Hypothalamus (tissue), 51 donors: ENCODE measurements at regions not wholly inside any gene's neighbourhood (a gene's known extent, or its start where the extent isn't known, plus 50 kb on each side); places are given as distances from the start of the nearest gene placed in this dataset.

Experiments
- DNase-seq, 51 donors: peaks; one replicate each; lab custom pipeline; 2025; lab: John Stamatoyannopoulos, UW

GRCh38 chr18:37710726-37711125 is 145.1 kb upstream of the CELF4 start:
- no peak for DNase-seq

DNA sequence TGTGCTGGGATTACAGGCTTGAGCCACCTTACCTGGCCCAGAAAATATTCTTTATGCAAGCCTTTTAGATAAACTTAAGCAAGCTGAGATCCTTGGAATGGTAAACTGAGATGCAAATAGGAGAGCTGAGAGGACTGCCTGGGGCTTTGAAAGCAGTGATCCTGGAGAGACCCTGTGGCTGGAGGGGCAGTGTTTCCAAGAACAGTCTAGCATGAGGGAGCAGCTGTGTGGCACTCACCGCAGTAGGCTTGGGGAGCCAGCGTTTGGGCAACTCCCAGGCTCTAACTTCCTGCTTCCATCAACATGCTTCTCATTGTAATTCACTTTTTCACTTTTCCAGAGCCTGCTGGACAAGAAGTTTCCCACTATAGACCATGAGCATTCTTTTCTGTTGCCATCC is 144.1 kb upstream of the CELF4 start:
- no peak for DNase-seq

DNA sequence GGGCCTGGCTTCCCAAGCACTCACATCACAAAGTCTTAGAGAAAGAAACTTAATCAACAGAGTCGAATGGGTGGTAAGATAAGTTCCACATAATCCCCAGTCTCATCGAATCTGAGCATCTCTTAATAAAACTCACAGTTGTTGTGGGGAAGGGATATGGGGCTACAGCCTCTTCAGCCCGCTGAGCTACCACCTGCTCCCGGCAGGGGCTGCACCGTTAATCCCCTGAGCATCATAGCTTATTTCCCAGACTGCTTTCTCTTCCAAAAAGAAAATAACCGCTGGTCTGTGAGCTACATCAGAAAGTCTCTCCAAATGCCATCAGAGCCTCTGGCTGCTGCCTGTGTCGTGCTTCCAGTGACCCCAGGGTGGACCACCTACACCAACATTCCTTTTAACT is 139.4 kb upstream of the CELF4 start:
- DNase-seq, result no peak

DNA sequence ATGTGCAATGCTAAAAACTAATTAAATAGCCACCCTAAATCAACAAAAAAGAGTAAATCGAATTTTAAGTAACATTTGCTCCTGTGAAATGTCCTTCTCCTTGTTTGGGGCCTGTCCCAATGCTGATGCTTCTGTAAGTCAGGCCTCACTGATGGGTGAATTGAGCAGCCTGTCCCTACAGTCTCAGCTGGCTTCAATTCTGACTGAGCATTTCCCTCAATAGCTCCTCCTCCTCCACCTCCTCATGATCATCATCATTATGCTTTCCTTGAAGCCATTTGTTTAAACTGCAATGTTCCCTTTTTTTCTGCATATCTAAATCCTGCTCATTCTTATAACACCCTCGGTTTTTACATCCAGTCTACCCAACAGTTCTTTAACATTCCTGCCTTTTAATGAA is 137.2 kb upstream of the CELF4 start:
- DNase-seq, result no peak

DNA sequence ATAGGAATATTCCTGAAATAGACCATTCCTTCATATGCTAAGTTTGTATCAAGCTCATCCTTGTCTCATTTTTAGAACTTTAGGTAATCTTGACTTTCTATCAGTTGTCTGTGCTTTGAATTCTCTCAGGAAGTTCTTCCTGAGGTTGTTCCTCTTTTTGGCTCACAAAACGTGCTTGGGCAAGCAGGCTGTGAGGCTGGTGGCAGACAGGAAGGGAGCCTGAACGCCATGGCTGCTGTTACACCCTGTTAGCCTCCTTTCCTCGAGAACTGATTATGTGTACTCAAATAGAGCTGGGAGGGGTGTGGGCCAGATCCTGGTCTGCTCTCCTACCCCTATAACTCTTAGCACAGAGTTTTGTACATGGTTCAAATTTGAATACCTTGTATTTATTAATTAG is 136.4 kb upstream of the CELF4 start:
- no peak for DNase-seq

- DNase-seq, result no peak
Observed at GRCh38 chr18:37698508-37699040, 133.0 kb upstream of the CELF4 start.

GRCh38 chr18:37694516-37694915 is 128.9 kb upstream of the CELF4 start:
- no peak for DNase-seq

- DNase-seq, result no peak
Observed at GRCh38 chr18:37691162-37691561, 125.6 kb upstream of the CELF4 start.

DNA sequence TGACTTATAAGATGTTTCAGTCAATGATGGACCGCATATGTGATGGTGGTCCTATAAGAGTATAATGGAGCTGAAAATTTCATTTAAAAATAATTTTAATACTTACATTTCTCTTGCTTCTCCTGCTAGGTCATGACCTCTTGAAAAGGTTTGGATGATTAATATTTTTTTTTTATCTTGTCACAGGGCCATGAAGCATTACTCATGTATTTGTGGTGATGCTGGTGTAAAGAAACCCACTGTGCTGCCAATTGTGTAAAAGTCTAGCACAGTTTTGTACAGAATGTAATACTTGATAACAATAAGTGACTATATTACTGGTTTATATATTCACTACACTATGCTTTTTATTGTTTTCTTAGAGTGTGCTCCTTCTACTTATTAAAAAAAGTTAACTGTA is 124.2 kb upstream of the CELF4 start:
- no peak for DNase-seq

- no peak for DNase-seq
Observed at GRCh38 chr18:37684590-37684989, 119.0 kb upstream of the CELF4 start.

DNA sequence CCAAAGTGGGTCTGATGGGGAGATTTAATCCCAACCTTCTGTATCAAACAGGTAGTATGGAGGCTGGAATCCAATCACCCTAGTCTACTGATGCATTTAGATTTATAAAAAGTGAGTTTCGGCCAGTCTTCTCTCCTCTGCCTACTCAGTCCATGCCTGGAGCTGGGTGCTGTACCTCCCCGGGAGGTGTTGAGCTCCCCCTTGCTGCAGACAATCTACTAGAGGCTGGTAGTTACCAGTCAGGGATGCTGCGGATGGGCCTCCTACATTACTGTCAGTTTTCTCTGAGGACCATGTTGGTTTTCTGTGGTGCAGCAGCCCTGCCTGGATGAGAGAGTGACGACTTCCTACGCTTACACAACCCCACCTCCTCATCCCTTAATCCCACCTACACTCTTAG is 118.6 kb upstream of the CELF4 start:
- no peak for DNase-seq

DNA sequence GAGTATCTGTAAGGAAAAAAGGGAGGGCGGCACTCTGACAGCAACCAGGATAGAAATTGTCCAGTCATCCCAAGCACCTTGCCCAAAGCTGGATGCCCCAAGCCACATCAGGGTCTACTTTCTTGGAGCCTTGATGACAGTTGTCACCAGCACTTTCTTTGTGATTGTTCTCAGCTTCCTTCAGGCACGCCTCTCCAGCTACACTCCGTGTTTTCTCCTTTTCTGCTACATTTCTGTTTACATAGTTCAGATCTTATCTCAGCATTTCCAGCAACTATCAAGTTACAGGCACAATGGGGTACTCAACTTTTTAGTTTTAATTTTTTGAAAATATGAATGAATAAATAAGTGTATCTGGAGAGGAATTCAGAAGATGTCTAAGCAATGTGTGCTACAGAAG is 115.3 kb upstream of the CELF4 start:
- no peak for DNase-seq

DNA sequence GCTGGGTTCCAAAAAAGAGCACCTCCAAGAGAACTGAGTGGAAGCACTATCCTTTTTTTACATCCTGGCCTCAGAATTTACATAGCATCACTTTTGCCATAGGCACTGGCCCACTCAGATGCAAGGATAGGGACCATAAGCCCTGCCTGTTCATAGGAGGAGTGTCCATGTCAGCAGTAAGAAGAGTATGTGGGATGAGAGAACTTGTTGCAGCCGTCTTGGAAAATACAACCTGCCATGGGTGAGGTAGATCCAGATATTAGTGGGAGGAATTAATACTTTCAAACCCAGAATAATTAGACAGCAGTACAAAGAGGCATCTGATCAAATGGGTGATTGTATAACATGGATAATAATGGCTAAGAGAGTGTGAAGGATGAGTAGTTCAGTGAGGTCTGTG is 110.7 kb upstream of the CELF4 start:
- no peak for DNase-seq

- DNase-seq, result no peak
Observed at GRCh38 chr18:37675699-37676098, 110.1 kb upstream of the CELF4 start.

- no peak for DNase-seq
Observed at GRCh38 chr18:37674570-37674969, 109.0 kb upstream of the CELF4 start.

- DNase-seq, result no peak
Observed at GRCh38 chr18:37673671-37674070, 108.1 kb upstream of the CELF4 start.

DNA sequence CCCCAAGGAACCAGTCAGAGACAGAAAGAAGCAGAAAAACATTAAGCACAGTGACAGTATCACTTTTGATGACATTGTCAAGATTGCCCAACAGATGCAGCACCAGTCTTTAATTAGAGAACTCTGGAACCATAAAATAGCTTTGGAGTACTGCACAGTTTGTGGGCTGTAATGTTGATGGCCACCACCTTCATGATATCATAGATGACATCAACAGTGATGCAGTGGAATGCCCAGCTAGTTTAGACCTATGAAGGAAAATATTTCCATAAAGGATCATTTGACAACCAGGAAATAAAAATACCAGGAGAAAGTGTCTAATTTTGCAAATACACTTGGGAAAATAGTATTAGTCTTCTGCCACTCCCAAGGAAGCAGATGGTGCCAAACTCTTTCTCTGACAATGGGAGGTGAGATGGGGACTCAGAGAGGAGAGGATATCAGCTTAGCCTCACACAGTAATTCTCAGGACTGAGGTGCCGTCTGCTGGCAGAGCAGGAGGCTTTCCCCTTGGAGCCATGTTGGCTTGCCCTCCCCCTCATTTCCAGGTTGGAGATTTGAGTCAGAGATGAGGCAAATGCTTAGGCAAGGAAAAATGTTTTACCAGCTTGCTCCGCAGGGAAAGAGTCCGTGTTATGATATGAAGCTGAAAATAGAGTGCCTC is 107.5 kb upstream of the CELF4 start:
- DNase-seq, result no peak

- DNase-seq, result no peak
Observed at GRCh38 chr18:37672001-37672400, 106.4 kb upstream of the CELF4 start.

- peak in 3 of 51 donors; percentile 13 to 18 (median 14) for DNase-seq
Observed at GRCh38 chr18:37671530-37671929, 105.9 kb upstream of the CELF4 start.

GRCh38 chr18:37671119-37671518 is 105.5 kb upstream of the CELF4 start:
- DNase-seq, result no peak

DNA sequence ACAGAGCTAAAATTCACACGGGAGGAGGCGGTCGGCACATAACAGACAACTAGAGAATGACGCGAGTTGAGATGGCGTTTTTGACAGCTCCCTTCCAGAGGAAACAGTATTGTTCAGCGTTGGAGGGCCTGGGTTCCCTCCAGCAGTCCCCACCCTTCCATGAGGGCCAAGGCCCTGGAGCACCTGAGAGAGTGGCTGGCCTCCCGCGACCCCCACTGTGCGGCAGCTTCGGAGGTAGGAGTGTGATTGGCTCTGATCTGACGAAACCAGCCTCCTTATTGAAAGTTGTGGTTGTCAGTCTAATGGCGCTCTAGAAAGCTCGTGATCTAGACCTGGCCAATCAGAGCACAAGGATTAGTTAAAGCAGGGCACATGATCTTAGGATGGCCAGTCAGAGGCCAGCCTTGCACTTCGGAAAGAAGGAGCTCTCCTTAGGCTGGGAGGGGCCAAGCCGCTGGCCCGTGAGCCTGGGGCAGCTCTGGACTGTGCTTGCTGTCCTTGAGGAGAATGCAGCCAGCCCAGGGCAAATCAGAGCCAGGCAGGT is 104.5 kb upstream of the CELF4 start:
- DNase-seq, result no peak

GRCh38 chr18:37668971-37669747 is 103.6 kb upstream of the CELF4 start:
- DNase-seq, result peak in 23 of 51 donors; percentile 3 to 54 (median 27)
